ENCODE measurements at regions not wholly inside any gene's neighbourhood (a gene's known extent, or its start where the extent isn't known, plus 50 kb on each side); places are given as distances from the start of the nearest gene placed in this dataset.

- DNase-seq (ENCODE audit: low read depth in 2 of 2) = no peak
These were observed 1427.4 kb downstream of the PCDH7 start for GRCh38 chr4:32147446-32148085.

DNA sequence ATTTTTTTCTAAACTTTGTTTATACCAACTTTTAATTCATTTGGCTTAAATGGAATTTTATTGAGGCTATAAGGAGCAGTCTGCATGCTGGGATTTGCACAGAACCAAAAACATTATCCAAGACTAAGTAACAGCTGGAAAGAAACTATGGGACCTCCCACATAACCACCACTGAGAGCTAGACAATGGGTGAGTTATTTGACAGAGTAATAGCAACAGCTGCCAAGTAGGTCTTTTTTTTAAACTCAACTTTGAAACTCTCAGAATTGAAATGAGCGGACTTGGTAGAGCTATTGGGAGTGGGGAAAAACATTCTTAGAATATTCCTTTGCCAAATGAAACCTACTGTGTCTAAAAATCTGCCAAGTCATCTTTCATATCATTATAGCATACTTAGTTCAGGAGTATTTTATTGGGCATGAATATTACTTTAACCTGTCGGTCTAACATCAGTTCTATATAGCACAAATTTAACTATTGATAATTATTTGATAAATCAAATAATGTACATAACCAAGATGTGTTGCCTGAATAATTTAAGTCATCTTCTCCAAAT lies 1428.0 kb downstream of the PCDH7 start:
- peak in 1 of 2 experiments; percentile 13 for DNase-seq (ENCODE audit: low read depth in 2 of 2)

DNA sequence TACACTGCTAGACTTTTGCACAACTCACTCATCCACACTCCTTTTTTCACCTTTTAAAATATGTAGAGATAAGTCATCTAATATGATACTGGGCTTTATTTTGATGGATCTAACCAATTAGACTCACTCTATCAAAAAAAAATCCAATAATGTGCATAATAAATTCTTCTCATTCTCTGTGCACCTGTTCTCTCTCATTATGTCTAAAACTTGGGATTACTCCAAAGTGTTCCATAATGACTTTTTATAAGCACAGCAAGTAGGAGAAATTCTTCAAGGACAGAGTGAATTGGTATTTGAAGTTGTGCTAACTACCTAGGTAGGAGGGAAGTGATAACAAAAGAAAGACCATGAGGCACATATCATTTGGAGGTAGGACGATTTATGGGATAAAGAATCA lies 1438.8 kb downstream of the PCDH7 start:
- DNase-seq (ENCODE audit: low read depth in 2 of 2) = no peak

- no peak for DNase-seq (ENCODE audit: low read depth in 2 of 2)
These were observed 1441.2 kb downstream of the PCDH7 start for GRCh38 chr4:32161392-32161791.

DNA sequence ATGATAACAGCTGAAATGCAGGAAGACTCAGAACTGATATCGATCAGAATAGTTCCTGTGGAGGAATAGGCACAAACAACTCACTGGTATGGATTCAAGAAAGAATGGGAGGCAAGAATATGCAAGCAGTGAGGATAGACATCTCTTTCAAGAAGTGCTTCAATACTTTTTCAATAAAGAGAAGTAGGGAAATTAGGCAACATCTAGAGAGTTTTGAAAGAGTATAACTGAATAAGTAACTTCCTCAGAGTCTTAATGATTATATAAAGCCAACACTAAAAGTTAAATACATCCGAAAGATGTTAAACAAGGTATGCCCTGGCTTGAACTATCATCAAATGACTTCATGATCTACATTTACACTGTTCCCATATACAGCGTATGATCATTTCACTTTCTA lies 1443.0 kb downstream of the PCDH7 start:
- DNase-seq (ENCODE audit: low read depth in 2 of 2) = no peak

- no peak for DNase-seq (ENCODE audit: low read depth in 2 of 2)
These were observed 1449.7 kb downstream of the PCDH7 start for GRCh38 chr4:32169841-32170240.

DNA sequence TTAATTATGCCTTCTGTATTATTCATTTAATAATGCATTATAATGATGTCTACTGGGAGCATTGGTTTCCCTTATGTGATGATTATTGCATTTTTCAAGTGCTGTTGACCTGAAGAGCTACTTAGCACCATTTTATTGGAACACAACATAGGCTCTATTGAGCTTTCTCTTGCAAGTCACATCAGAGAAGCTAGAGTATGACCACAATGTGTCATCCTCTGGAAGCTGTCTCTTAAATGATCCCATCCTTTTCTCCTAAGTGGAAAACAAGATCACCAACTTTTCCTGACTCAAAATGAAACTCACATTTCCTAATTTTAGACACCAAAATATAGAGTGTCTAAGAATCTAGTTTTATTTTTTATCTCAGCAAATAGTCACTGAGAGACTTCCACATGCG lies 1451.9 kb downstream of the PCDH7 start:
- no peak for DNase-seq (ENCODE audit: low read depth in 2 of 2)

GRCh38 chr4:32172761-32173160 lies 1452.6 kb downstream of the PCDH7 start:
- peak in 1 of 2 experiments; percentile 8 for DNase-seq (ENCODE audit: low read depth in 2 of 2)

- no peak for DNase-seq (ENCODE audit: low read depth in 2 of 2)
These were observed 1459.9 kb downstream of the PCDH7 start for GRCh38 chr4:32180086-32180485.

- no peak for DNase-seq (ENCODE audit: low read depth in 2 of 2)
These were observed 1464.0 kb downstream of the PCDH7 start for GRCh38 chr4:32184186-32184585.

DNA sequence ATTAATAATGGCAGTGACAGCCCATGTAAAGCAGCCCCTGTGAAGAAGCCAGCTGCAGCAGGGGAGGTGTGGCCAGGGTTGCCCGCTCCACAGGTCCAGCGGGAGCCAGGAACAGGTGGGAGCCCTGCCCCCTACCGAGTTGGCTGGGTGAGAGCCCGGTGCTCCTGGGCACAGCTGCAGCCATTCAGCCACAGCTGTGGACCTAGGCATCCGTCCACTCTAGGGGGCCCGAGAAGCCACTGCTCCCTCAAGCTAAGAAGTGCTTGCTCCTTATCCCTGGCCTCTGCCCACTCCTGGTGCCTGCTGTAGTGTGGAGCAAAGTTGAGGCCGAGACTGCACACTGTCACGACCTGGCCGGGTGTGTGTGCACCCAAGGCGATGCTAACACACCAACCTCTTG lies 1469.0 kb downstream of the PCDH7 start:
- DNase-seq (ENCODE audit: low read depth in 2 of 2) = no peak

GRCh38 chr4:32189788-32190187 lies 1469.6 kb downstream of the PCDH7 start:
- no peak for DNase-seq (ENCODE audit: low read depth in 2 of 2)

DNA sequence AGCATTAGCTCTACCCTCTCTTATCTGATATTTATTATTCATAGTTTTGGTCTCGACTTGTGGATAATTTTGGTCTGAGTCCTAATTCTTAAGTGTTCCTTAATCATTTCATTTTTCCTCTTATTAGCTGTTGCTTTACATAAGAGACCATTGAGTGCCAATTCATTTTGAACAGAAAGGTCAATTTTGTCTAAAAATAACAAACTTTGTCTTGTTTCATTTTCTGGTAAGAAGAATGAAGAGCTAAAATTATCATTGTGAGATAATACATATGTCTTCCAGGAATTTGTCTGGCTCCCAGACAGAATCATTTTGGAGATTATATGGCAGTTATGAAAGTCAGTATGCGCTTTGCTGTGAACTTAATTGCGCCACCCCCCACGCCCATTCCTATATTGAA lies 1471.8 kb downstream of the PCDH7 start:
- no peak for DNase-seq (ENCODE audit: low read depth in 2 of 2)

GRCh38 chr4:32192363-32192762 lies 1472.2 kb downstream of the PCDH7 start:
- no peak for DNase-seq (ENCODE audit: low read depth in 2 of 2)

GRCh38 chr4:32192991-32193390 lies 1472.8 kb downstream of the PCDH7 start:
- no peak for DNase-seq (ENCODE audit: low read depth in 2 of 2)

GRCh38 chr4:32196950-32197688 lies 1477.0 kb downstream of the PCDH7 start:
- DNase-seq (ENCODE audit: low read depth in 2 of 2) = no peak

- no peak for DNase-seq (ENCODE audit: low read depth in 2 of 2)
These were observed 1479.5 kb downstream of the PCDH7 start for GRCh38 chr4:32199639-32200038.

DNA sequence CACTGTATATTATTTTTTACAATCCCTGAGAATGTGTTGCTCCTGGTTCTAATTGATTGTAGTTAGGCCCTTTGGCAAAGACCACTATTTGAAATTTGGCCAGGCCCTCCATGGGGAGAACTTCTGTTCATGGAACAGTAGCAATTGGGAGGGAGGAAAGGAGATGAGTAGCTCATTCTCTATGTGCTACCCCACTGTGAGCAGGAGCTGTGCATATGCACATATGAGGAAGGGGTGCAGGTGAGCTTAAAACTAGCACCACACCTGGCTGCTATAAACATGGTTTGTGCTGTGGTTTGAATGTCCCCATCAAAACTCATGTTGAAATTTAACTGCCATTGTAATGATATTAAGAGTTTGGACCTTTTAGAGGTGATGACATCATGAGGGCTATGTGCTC lies 1483.2 kb downstream of the PCDH7 start:
- no peak for DNase-seq (ENCODE audit: low read depth in 2 of 2)

DNA sequence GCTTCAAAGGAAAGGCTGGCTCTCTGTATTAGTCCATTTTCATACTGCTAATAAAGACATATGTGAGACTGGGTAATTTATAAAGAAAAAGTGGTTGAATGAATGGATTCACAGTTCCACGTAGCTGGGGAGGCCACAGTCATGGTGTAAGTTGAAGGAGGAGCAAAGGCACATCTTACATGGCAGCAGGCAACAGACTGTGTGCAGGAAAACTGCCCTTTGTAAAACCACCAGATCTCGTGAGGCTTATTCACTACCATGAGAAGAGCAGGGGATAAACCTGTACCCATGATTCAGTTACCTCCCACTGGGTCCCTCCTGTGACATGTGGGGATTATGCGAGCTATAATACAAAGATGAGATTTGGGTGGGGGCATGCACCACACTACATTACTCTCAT lies 1486.6 kb downstream of the PCDH7 start:
- DNase-seq (ENCODE audit: low read depth in 2 of 2) = no peak

DNA sequence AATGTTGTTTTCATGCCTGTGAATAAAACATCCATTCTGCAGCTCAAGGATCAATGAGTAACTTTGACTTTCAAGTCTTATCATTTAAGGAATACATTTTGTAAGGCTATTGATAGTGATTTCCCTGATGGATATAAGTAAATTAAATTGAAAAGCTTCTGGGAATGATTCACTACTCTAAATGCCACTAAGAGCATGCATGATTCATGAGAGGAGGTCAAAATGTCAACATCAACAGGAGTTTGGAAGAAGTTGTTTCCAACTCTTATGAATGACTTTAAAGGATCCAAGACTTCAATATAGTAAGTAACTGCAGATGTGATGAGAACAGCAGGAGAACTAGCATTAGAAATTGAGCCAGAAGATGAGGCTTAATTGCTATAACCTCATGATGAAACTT lies 1487.3 kb downstream of the PCDH7 start:
- DNase-seq (ENCODE audit: low read depth in 2 of 2) = no peak

- DNase-seq (ENCODE audit: low read depth in 2 of 2) = no peak
These were observed 1495.1 kb downstream of the PCDH7 start for GRCh38 chr4:32215277-32215676.

DNA sequence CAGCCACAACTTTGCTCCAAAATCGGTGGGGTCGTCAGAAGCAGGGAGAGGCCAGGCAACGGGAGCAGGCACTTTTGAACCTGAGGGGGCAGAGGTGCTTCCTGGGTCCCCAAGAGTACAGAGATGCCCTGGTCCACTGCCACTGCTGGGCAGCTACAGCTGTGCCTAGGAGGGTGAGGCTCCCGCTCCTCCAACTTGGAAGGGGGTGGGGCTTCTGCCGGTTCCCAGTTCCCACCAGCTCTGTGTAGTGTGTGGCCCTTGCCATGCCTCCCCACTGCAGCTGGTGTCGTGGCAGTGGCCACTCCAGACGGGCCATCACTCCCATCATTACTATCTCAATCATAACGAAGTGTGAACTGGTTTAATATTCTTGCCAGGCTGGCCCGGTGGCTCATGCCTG lies 1496.3 kb downstream of the PCDH7 start:
- DNase-seq (ENCODE audit: low read depth in 2 of 2) = no peak

GRCh38 chr4:32219306-32220075 lies 1499.3 kb downstream of the PCDH7 start:
- DNase-seq (ENCODE audit: low read depth in 2 of 2) = no peak

All from fibroblast of skin of left biceps (primary cell).